AG20443 (cell line): ENCODE measurements at regions not wholly inside any gene's neighbourhood (a gene's known extent, or its start where the extent isn't known, plus 50 kb on each side); places are given as distances from the start of the nearest gene placed in this dataset.
A peak's percentile ranks its signal among the peaks of the same experiment; 100 is the strongest.

Experiments
- DNase-seq: peaks from one replicate; pipeline ENCODE4 v3.0.0; 2012; ENCODE audit warnings: low spot score, mixed read lengths

- DNase-seq, result no peak
Observed at GRCh38 chr3:25000971-25001591, 427.0 kb upstream of the RARB start.

GRCh38 chr3:25002052-25002451 lies 426.0 kb upstream of the RARB start:
- DNase-seq, result no peak

- DNase-seq, result peak; percentile 14
Observed at GRCh38 chr3:25007974-25008658, 419.9 kb upstream of the RARB start.

GRCh38 chr3:25009665-25010064 lies 418.4 kb upstream of the RARB start:
- no peak for DNase-seq

- no peak for DNase-seq
Observed at GRCh38 chr3:25015599-25015998, 412.5 kb upstream of the RARB start.

- DNase-seq, result no peak
Observed at GRCh38 chr3:25018909-25019308, 409.2 kb upstream of the RARB start.

- no peak for DNase-seq
Observed at GRCh38 chr3:25019506-25019905, 408.6 kb upstream of the RARB start.

- peak; percentile 40 for DNase-seq
Observed at GRCh38 chr3:25021816-25022215, 406.2 kb upstream of the RARB start.

GRCh38 chr3:25023876-25024275 lies 404.2 kb upstream of the RARB start:
- DNase-seq, result no peak

- no peak for DNase-seq
Observed at GRCh38 chr3:25025236-25025635, 402.8 kb upstream of the RARB start.

GRCh38 chr3:25027650-25028049 lies 400.4 kb upstream of the RARB start:
- DNase-seq, result no peak

- no peak for DNase-seq
Observed at GRCh38 chr3:25029820-25030219, 398.2 kb upstream of the RARB start.

GRCh38 chr3:25032344-25032743 lies 395.7 kb upstream of the RARB start:
- no peak for DNase-seq

GRCh38 chr3:25033407-25034029 lies 394.5 kb upstream of the RARB start:
- peak; percentile 19 for DNase-seq

- no peak for DNase-seq
Observed at GRCh38 chr3:25035526-25035925, 392.5 kb upstream of the RARB start.

- no peak for DNase-seq
Observed at GRCh38 chr3:25036633-25037032, 391.4 kb upstream of the RARB start.

- DNase-seq, result peak; percentile 31
Observed at GRCh38 chr3:25037049-25037547, 391.0 kb upstream of the RARB start.

GRCh38 chr3:25038271-25038670 lies 389.8 kb upstream of the RARB start:
- DNase-seq, result no peak

- no peak for DNase-seq
Observed at GRCh38 chr3:25038922-25039321, 389.1 kb upstream of the RARB start.

GRCh38 chr3:25040748-25041147 lies 387.3 kb upstream of the RARB start:
- DNase-seq, result no peak

- DNase-seq, result no peak
Observed at GRCh38 chr3:25041871-25042584, 386.0 kb upstream of the RARB start.

GRCh38 chr3:25043177-25043576 lies 384.9 kb upstream of the RARB start:
- no peak for DNase-seq

- DNase-seq, result no peak
Observed at GRCh38 chr3:25043749-25044148, 384.3 kb upstream of the RARB start.
